CD1c-positive myeloid dendritic cell (primary cell): ENCODE measurements at regions not wholly inside any gene's neighbourhood (a gene's known extent, or its start where the extent isn't known, plus 50 kb on each side); places are given as distances from the start of the nearest gene placed in this dataset.

Source experiments
- DNase-seq: peaks from one replicate; pipeline ENCODE4 v3.0.0-alpha.2; 2016; ENCODE audit errors: extremely low spot score

GRCh38 chr6:94376876-94377275, 957.5 kb upstream of the EPHA7 start:
- DNase-seq = no peak

DNA sequence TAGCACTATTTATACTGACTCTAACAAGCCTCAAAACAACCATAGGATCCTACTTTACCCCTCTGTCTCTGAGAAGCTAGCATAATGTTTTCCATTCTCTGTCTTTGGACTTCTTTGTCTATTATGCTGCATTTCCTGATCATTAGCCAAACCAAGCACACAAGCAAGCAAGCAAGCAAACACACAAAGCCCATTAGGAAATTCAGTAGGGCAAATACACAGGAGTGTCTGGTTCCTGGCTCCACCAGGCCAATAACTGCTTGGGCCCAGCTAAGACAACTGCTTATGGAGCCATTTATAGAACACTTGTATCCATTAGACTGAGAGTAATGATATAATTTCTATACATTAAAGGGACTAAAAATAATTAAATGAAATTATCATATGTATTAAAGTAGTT, 952.9 kb upstream of the EPHA7 start:
- DNase-seq = no peak

DNA sequence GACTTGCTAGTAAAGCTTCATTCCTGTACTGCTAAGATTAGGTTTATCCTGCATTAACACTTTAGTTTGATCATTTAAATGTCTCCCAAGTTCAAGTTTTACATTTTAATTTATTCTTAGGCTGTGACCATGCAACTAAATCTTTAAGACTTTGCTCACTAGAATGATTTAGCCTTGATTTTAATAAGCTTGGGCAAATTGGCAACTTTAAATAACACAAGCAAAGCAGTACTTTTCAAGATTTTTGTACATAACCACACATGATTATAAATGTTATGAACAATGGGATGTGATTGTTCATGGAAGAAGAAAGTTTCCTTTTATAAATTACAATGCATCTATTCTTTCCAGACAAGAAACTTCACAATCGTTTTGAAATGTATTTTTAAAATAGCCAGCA, 948.0 kb upstream of the EPHA7 start:
- DNase-seq = no peak

GRCh38 chr6:94362061-94362864, 942.9 kb upstream of the EPHA7 start:
- DNase-seq = no peak

DNA sequence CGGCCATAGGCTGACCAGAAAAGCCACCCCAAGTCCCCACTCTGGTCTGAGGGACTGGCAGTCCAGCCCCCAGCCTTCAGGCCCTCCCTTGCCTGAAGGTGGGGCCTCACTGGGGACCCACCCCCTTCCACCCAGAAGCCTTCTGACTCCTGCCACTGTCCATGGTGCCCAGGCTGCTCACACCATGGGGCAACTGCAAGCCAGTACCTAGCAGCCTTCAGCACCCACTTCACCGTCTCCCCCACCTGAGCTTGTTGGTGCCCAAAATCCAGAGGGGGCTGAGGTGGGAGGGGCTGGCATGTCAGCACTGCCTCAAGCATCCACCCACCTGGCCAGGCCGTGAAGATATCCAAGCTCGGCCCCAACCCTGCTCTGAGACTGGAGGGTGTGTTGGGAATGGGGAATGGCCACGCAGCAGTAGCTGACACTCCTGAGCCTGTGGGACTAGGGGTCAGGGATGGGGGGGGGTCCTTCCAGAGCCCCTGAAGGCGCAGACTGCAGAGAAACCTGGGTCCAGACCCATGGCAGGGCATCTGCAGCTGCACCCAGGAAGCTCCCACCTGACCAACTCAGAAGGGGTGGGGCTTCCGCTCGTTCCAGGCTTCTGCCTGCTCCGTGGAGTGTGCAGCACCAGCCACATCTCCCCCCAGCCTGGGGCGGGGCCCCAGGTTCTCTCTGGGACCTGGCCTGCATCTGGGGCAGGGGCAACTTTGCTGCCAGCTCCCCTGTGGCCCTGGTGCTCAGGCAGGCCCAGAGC, 942.1 kb upstream of the EPHA7 start:
- no peak for DNase-seq

DNA sequence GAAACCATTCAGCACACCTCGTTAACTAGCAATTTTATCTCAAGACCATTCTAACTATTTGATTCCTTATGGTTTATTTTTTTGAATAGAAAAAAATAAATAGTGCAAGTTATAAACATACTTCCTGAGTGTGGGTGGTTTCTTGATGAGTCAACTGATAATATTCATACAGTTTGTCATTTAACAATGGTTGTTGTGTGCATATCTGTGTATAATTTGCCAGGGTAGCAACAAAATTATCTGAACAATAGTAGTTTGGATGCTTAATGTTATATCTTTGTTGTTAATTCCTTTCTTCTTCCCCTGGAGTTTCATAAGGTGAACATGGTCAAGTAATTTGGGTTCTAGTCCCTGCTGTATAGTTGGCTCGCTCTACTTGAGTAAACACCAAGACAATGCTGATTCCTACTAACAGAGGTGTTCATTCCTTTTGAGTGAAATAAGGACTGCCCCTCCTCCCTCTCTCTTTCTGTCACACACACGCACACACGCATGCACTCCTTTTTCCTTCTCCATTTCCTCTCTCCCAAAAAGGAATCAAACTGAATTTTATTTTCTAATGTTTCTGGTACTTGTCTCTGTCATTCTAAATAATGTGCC, 938.1 kb upstream of the EPHA7 start:
- DNase-seq = no peak

DNA sequence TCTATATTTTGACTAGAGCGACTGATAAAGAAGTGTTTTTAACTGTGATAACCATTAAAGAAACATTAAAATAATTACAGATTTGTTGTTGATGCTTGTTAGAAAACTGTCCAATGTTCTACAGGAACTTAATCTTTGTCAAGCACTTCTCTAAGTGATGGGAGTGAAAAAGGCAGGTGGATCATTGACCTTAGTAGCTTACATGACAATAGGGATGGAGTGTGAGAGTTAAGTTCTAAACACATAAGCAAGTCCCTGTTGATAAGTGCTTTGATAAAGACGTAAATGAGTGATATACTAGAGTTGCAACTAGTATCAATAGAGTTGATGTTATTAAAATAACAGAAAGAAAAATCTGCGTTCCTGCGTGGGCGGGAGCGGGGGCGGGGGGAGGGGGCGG, 931.5 kb upstream of the EPHA7 start:
- DNase-seq = no peak

DNA sequence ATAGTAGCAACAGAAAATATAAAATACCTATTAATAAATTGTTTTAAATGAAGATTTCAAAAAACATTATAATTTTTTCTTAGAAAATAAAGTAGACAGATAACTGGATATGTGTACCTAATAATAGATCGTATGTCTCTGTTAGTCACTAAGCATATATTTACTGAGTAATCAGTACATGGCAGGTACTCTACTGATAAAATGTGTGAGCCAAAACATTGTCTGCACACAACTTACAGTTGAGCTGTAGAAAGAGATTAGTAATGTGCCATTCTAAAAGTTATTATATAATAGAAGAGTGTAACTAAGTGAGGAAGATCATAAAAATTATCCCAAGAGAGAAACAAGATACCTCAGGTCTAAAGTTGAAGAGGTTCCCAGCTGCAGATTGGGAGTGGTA, 929.9 kb upstream of the EPHA7 start:
- DNase-seq = no peak

DNA sequence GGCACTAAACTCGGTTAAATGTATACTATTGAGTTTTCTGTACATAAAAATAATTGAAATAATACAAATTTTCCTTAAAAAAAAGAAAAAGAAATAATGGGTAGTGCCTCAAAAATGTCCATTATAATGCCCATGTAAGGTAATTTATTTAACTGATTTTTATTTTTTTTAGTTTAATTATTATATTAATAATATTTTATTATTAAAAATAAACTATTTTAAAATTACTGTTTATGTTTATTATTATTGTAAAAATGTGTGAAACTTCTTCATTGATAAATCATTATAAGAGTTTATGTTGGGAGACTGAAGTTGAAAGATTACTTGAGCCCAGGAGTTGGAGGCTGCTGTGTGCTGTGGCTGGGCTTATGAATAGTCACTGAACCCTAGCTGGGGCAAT, 925.5 kb upstream of the EPHA7 start:
- no peak for DNase-seq

GRCh38 chr6:94341173-94341572, 921.8 kb upstream of the EPHA7 start:
- no peak for DNase-seq

- no peak for DNase-seq
Measured at GRCh38 chr6:94323853-94324252, 904.5 kb upstream of the EPHA7 start.

DNA sequence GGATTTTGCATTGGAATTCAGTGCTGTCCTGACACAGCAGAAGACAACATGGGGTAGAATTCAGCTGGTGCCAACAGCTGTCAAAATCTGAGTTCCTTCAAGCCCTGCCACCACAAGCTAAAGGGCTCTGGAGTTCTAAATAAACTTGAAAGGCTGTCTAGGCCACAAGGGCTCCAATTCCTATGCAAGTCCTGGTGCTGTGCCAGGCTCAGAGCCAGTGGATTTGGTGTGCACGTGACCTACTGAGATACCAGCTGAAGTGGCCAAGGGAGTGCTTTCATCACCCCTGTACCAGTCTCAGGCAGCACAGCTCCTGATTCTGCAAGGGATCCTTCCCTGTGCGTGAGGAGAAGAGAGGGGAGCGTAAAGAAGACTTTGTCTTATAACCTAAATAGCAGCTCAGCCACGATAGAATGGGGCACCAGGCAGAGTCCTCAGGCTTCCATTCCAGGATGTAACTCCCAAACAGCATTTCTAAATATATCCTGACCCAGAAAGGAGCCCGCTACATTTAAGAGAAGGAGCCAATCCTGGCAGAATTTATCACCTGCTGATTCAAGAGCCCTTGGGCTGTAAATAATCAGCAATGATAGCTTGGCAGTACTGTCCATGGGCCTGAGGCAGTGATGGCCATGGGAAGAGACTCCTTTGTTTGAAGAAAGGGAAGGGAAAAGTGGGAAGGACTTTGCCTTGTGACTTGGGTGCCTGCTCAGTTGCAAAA, 881.2 kb upstream of the EPHA7 start:
- no peak for DNase-seq

GRCh38 chr6:94289131-94289530, 869.8 kb upstream of the EPHA7 start:
- no peak for DNase-seq

GRCh38 chr6:94278146-94278545, 858.8 kb upstream of the EPHA7 start:
- DNase-seq = no peak

DNA sequence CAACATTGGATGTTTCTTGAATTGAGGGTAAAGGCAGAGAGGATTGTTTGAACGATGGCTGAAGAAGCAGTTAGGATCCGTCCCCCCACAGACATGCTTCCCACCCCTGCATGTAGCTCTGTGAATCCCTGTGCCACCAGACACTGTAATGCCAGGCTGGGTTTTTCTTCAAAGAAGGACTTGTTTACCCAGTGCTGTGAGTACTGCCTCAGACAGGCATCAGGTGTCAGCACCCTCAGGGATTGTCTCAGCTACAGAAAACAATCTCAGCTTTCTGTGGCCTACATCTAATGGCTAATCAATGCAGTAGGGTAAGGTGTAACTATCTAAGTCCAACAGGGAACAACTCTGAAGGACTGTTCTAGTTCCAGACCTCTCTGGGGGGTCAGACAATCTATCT, 853.0 kb upstream of the EPHA7 start:
- DNase-seq = no peak

DNA sequence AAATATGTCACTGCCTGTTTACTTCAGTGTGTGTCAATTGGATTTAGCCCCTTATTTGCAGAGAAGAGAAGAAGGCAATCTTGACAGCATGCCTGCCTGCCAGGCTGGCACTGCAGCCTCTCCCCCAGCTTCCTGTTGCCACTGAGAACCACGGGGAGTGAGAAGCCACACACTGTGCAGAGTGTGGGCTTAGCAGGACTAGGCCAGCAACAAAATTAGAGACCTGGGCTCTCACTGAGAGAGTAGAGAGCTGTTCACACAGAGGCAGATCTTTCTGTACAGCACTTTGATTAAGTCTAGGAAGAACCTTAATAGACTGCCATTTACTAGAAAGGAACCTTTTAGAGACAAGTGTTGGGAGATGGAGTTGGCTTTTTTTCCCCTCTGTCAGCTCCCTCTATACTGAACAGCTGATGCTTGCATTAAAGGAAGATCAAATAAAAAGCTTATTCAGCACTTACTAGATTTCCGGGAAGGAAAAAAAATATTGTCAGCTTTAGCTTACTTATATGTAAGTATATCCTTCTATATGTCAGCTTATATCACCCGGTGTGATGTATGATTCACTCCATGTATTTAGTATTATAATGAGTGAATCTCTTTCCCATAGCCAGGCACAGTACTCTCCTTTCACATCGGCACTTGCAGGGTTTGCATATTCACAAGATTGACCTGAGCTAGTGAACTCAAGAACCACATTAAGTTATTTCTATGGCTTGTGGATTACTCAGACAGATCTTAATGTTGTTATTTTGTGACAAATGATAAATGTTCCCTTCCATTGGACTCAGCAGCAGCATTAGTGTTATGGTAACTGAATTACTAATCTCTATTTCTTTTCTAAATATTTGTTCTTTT, 851.0 kb upstream of the EPHA7 start:
- no peak for DNase-seq

GRCh38 chr6:94269256-94269655, 849.9 kb upstream of the EPHA7 start:
- no peak for DNase-seq

DNA sequence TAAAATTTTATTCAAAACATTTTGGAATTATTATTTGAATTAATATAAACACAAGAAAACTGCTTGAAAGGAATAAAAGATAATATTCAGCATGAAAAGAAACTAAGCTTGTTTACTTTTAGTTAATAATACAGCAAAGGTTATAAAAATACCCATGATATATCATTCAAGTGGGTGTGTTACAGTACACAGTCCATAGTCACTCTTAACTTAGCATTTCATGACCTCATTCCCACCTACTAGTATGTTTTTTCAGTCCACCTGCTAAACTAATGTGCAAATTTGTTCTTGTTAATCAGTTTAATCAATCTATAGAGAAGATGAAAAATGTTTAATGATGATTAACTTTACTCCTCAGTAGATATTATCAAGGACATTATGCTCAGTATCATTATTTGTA, 841.4 kb upstream of the EPHA7 start:
- no peak for DNase-seq

DNA sequence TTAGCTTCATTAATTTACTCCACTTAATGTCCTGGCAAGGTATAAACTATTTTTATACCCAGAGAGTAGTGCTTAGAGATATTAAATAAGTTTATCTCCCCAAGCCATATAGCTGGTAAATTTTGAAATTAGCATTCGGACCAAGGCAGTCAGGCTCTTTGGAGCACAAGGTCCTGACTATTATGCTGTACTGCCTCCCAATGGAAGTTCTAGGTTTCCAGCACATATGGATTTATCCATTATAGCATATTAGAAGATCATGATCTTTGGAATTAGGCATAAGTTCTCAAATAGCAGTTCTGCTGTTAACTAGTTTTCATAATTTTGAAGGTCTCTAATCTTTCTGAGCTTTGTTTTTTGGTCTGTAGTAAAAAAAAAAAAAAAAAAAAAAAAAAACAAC, 835.3 kb upstream of the EPHA7 start:
- DNase-seq = no peak

- no peak for DNase-seq
Measured at GRCh38 chr6:94251878-94252277, 832.5 kb upstream of the EPHA7 start.

GRCh38 chr6:94245395-94245794, 826.0 kb upstream of the EPHA7 start:
- DNase-seq = no peak
